GM12878 (cell line): ENCODE measurements at regions not wholly inside any gene's neighbourhood (a gene's known extent, or its start where the extent isn't known, plus 50 kb on each side); places are given as distances from the start of the nearest gene placed in this dataset.

ENCODE experiments used
- ATAC-seq: fragments of 200-7000 bp; cut with Tn5 transposase; 3 replicates; pipeline ENCODE4 v1.9.1; 2020; ENCODE audit warnings: mild to moderate bottlenecking, moderate library complexity
- BruUV-seq: library from RNA; stranded (reverse); fragments of 400-500 nt; replicated peaks from 2 replicates; lab custom pipeline; 2021; lab: Mats Ljungman, UMichigan
- CTCF ChIA-PET: fragments of 300-600 bp; sonication (Branson Sonifier 250); formaldehyde crosslinking; extraction: SDS; loops from one replicate; lab custom pipeline; 2021; ENCODE audit warnings: inconsistent platforms; lab: Yijun Ruan, JAX
- POLR2A ChIA-PET: fragments of 350-600 bp; formaldehyde crosslinking; extraction: SDS; loops from one replicate; lab custom pipeline; 2021; ENCODE audit warnings: inconsistent platforms; lab: Charles Lee
- RAD21 ChIA-PET: fragments of 300-600 bp; sonication (Branson Sonifier 250); formaldehyde crosslinking; loops from one replicate; lab custom pipeline; 2023; ENCODE audit warnings: antibody characterized with exemption; ENCODE audit not compliant: unreplicated experiment; lab: Charles Lee
- SMC1A ChIA-PET: fragments of 300-600 bp; sonication (Branson Sonifier 250); formaldehyde crosslinking; loops from one replicate; lab custom pipeline; 2023; ENCODE audit not compliant: unreplicated experiment, uncharacterized antibody; lab: Charles Lee
- DNase-seq: peaks from one replicate; pipeline ENCODE4 v3.0.0-alpha.2; 2011; ENCODE audit warnings: low read depth, low spot score
- FAIRE-seq: peaks from 3 replicates; lab custom pipeline; 2011; peaks lifted over from hg19 to GRCh38; lab: Jason Lieb, UNC
- H2AFZ ChIP-seq: 2 replicates; pipeline ENCODE4 v1.6.0; 2011; ENCODE audit warnings: low read depth, low read length, control low read depth; ENCODE audit not compliant: control insufficient read depth
- H3K27ac ChIP-seq: 2 replicates; pipeline ENCODE4 v1.5.1; 2011; ENCODE audit warnings: control low read depth; ENCODE audit not compliant: control insufficient read depth, insufficient read depth
- H3K27me3 ChIP-seq, 2 experiments: replicated peaks in 1 of 2; 2 replicates each; pipeline versions ENCODE4 v1.6.0 to v1.6.1; 2011; ENCODE audit warnings: low read length in 1 of 2; ENCODE audit not compliant: control insufficient read depth in 2 of 2, insufficient read depth in 2 of 2
- H3K36me3 ChIP-seq, 2 experiments: 2 replicates each; pipeline ENCODE4 v1.5.1; 2011; ENCODE audit warnings: low read length in 1 of 2; ENCODE audit not compliant: control insufficient read depth in 2 of 2, insufficient read depth in 2 of 2
- H3K4me1 ChIP-seq: 2 replicates; pipeline ENCODE4 v1.6.1; 2011; ENCODE audit warnings: mild to moderate bottlenecking, low read length, moderate library complexity, mixed read lengths; ENCODE audit not compliant: control insufficient read depth, insufficient read depth
- H3K4me2 ChIP-seq: 2 replicates; pipeline ENCODE4 v1.6.0; 2011; ENCODE audit warnings: control low read depth; ENCODE audit not compliant: control insufficient read depth, insufficient read depth
- H3K4me3 ChIP-seq: fragments of 200-600 bp; sonication (generic); 2 replicates; pipeline ENCODE4 v1.5.1; 2016
- H3K79me2 ChIP-seq: 2 replicates; pipeline ENCODE4 v1.6.0; 2011; ENCODE audit warnings: low read length; ENCODE audit not compliant: control insufficient read depth, insufficient read depth
- H3K9ac ChIP-seq: 2 replicates; pipeline ENCODE4 v1.8.0; 2011; ENCODE audit warnings: low read length, control low read depth, mixed read lengths; ENCODE audit not compliant: control insufficient read depth, insufficient read depth
- H3K9me3 ChIP-seq: replicated peaks from 3 replicates; pipeline ENCODE4 v1.5.1; 2011; ENCODE audit warnings: mild to moderate bottlenecking, low read length; ENCODE audit not compliant: control insufficient read depth, insufficient read depth
- H4K20me1 ChIP-seq: 2 replicates; pipeline ENCODE4 v1.6.0; 2011; ENCODE audit not compliant: control insufficient read depth, insufficient read depth
- DPF2 ChIP-seq: fragments of 450-650 bp; IDR thresholded peaks from 2 replicates; pipeline ENCODE4 v1.6.1; 2017; ENCODE audit warnings: mild to moderate bottlenecking
- SMAD1 ChIP-seq: fragments of 450-650 bp; IDR thresholded peaks from 2 replicates; pipeline ENCODE4 v1.6.1; 2018; ENCODE audit warnings: mild to moderate bottlenecking, low read depth; ENCODE audit not compliant: partially characterized antibody
- WGBS: methylation state at CpG from one replicate; pipeline ENCODE4 v1.1.6; 2016; ENCODE audit warnings: low lambda C conversion rate; ENCODE audit not compliant: insufficient replicate concordance, insufficient coverage; ENCODE audit errors: missing lambda C conversion rate; 5-methylcytosine and 5-hydroxymethylcytosine counted together
- in situ Hi-C: fragments of 300-500 bp; cut with MboI; formaldehyde crosslinking; loops from 9 replicates; pipeline ENCODE4 v1.14.3; 2018; ENCODE audit warnings: mixed read lengths
- intact Hi-C: fragments of 100-400 bp; cut with micrococcal nuclease; formaldehyde crosslinking; loops from one replicate; pipeline ENCODE4 v1.14.2; 2022; ENCODE audit not compliant: unreplicated experiment
- TF ChIP-seq, protein P1 (sequence below): fragments of 150-350 bp; IDR thresholded peaks from 2 replicates; pipeline ENCODE4 v1.6.1; 2016; ENCODE audit warnings: low read depth, low read length

DNA sequence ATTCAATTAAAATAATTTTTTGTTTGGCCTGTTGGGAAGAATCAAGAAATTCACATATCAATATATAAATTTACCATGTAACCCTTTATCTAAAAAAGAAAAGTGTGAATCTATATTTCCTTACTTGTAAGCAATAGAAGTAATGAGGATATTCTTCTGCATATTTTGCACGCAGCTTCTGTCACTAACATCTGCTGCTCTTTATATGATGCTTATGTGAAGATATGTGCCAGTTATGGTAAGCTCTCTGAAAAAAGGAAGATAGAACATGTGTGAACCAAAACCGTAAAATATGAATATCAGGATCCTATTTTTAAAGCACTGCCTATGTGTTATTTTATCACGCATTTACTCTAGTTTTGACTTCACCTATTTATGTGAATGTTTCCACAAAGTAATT is 96.4 kb upstream of the ATP11B start:
- Histone ChIP-seq H3K36me3 (no peaks in the 10 kb centered on the region), H3K4me1 (no peaks in the 10 kb centered on the region; the same call in 1 of the 2 replicates), H3K4me2 (no peak overlapping the region), H3K27ac (no peak overlapping the region), H2AFZ (no peak overlapping the region), H3K79me2 (no peaks in the 10 kb centered on the region), H3K4me3 (no peak overlapping the region), H4K20me1 (no peaks in the 10 kb centered on the region), H3K27me3 (no peaks in the 10 kb centered on the region; a peak in 1 of 4 replicates)
- WGBS, result 11% methylated on average over 3 of the region's 3 CpGs
- ChIA-PET RAD21 (interaction anchor here (1.5 kb wide), 1 partner anchor 11 kb away, joined by 4 read pairs; no protein-coding TSS in a partner anchor), POLR2A (no interaction called here), CTCF (interaction anchor here (0.6 to 1.8 kb wide), 5 partner anchors 9 to 208 kb away, joined by 3 to 7 read pairs (median 4); no protein-coding TSS in a partner anchor), SMC1A (interaction anchor here (0.9 to 1.7 kb wide), 2 partner anchors 10 to 14 kb away, joined by 3 to 5 read pairs; no protein-coding TSS in a partner anchor)
- no peak for FAIRE-seq
- ATAC-seq, result peak; percentile 36
- intact Hi-C loops (no loop called here), in situ Hi-C loops (no loop called here)
- no peak for DNase-seq
- BruUV-seq, result no TSS peak
- no peak for TF ChIP-seq DPF2
- TF ChIP-seq, protein P1, sequence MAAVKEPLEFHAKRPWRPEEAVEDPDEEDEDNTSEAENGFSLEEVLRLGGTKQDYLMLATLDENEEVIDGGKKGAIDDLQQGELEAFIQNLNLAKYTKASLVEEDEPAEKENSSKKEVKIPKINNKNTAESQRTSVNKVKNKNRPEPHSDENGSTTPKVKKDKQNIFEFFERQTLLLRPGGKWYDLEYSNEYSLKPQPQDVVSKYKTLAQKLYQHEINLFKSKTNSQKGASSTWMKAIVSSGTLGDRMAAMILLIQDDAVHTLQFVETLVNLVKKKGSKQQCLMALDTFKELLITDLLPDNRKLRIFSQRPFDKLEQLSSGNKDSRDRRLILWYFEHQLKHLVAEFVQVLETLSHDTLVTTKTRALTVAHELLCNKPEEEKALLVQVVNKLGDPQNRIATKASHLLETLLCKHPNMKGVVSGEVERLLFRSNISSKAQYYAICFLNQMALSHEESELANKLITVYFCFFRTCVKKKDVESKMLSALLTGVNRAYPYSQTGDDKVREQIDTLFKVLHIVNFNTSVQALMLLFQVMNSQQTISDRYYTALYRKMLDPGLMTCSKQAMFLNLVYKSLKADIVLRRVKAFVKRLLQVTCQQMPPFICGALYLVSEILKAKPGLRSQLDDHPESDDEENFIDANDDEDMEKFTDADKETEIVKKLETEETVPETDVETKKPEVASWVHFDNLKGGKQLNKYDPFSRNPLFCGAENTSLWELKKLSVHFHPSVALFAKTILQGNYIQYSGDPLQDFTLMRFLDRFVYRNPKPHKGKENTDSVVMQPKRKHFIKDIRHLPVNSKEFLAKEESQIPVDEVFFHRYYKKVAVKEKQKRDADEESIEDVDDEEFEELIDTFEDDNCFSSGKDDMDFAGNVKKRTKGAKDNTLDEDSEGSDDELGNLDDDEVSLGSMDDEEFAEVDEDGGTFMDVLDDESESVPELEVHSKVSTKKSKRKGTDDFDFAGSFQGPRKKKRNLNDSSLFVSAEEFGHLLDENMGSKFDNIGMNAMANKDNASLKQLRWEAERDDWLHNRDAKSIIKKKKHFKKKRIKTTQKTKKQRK, result no peak
- TF ChIP-seq SMAD1, result no peak
- TF ChIP-seq, all 136 proteins: peak for 0
- no peak overlapping the region for H3K9ac ChIP-seq
- H3K9me3 ChIP-seq, result no peaks in the 10 kb centered on the region
